GM18951 (cell line): ENCODE measurements at regions not wholly inside any gene's neighbourhood (a gene's known extent, or its start where the extent isn't known, plus 50 kb on each side); places are given as distances from the start of the nearest gene placed in this dataset.
"Not testable (repeated sequence)": the region's sequence is repeated elsewhere in the genome, so short reads cannot be mapped to it uniquely, and the experiment has no call there.

ENCODE experiments used
- POLR2A ChIP-seq: IDR thresholded peaks from 4 replicates; pipeline ENCODE4 v1.6.1; 2011; ENCODE audit warnings: mild to moderate bottlenecking; ENCODE audit not compliant: insufficient read length, insufficient read depth; ENCODE audit errors: extremely low read depth
- in situ Hi-C: fragments of 300-500 bp; cut with MboI; formaldehyde crosslinking; loops from one replicate; pipeline ENCODE4 v1.12.0; 2022; ENCODE audit warnings: low sequenced_read_pairs, mixed read lengths, inconsistent platforms; ENCODE audit not compliant: unreplicated experiment

DNA sequence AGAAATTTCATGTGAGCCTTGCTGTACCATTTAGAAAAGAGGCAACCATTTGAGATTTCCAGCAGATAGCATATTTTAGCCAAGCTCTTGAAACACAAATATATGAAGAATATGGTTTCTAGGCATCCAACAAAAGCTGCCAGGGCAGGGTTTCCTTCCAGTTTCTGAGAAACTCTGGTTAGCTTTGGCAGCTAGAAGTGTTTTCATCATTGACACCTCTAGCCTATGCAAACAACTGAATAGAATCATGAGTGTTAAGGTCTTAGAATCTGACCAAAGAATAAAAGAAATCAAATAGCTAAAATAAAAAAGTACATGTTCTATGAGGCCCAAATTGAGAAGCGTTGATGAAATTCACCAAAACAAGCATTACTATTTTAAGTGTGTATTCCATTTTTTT, 188.1 kb downstream of the TMEM167A start:
- in situ Hi-C loops: no loop called here
- TF ChIP-seq POLR2A: no peak

DNA sequence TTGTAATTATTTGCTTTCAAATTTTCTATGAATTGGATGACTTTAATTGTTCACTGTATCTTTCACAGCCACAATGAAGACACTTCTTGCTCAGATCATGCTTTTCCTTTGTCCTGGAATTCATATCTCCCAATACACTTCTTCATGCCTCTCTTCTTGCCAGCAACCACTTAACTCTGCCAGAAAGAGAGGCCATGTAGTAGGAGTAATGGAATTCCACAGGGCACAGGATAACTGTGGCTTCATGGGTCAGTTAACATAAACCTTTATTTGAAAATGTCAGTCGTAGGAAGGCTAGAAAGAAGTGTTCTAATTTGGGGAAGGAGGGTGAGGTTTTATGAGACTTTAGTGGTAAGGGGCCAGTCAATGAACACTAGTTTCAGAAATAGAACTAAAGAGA, 190.3 kb downstream of the TMEM167A start:
- TF ChIP-seq POLR2A: no peak
- in situ Hi-C loops: no loop called here

DNA sequence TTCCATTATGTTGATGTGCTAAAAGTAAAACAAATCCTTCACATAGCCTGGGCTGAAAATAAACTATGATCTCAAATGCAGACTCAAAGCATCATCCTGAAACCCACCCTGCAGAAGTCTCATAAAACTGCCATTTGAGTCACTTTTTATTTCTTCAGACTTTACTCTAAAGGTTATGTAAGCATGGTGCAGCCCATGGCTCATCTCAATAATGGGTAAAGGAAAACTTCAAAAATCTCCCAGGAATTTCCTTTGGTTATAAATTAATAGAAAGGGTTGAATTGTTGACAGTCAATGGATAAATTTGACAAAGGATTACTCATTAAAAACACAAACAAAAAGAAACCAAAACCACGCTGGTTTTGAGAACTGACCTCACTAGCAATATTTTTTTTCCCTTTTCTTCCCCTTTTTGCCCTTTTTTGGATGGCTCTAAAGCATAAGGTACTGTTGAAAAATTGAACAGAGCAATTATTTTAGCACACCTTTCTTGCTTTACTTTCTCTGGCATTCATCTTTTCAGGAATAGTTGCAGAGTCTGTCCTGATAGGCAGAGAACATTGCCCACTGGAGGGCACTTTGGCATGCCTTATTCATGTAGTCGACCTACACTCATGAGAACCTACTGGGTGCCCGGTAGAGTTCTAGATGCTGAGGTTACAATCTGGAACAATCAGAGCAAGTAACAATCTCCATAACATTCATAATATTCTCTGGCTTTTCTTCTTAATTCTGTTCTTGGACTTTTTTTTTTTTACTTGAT, 191.4 kb downstream of the TMEM167A start:
- TF ChIP-seq POLR2A: no peak
- in situ Hi-C loops: no loop called here

DNA sequence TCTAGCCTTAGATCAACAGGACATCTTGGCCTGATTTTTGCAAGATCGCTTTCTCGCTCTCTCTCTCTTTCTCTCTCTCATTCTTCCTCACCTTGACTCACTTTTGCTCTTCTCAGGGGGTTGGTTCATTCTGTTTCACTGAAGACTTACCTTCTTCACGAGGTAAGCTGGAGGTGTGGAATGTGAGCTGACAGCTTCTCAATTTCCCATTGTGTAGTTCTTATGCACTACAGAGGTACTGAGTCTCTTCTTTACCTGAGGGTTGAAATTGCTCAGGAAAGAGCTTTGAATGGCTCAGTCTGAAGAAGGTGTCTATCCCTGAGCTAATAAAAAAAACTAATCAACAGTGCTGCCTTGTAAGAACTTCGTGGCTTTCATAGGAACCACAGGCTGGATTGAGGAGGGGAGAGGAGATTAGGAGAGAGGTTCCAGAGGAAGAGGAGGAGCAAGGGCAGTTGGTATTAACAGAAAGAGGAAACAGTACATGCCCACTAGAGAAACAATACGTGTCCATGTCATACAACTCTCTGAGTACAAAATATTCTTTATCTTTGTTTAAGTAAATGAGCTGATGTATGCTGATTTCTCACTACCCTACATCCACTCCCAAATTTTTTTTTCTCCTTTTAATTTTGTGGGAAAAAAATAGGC, 192.2 kb downstream of the TMEM167A start:
- TF ChIP-seq POLR2A: no peak
- in situ Hi-C loops: no loop called here

DNA sequence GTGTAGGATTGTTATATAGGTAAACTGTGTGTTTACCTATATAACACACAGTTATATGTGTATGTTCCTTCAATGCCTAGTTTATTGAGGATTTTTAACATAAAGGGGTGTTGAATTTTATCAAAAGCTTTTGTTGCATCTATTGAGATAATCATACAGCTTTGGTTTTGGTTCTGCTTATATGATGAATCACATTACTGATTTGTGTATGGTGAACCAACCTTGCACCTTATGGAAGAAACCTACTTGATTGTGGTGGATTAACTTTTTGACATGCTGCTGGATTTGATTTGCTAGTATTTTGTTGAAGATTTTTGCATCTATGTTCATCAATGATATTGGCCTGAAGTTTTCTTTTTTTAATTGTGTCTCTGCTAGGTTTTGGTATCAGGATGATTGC, 194.9 kb downstream of the TMEM167A start:
- TF ChIP-seq POLR2A: no peak
- in situ Hi-C loops: no loop called here

- in situ Hi-C loops: no loop called here
- TF ChIP-seq POLR2A: no peak
Measured at GRCh38 chr5:82881571-82882174, 195.5 kb downstream of the TMEM167A start.

- in situ Hi-C loops: no loop called here
- TF ChIP-seq POLR2A: no peak
Measured at GRCh38 chr5:82879089-82879488, 198.1 kb downstream of the TMEM167A start.

GRCh38 chr5:82873452-82873851, 203.7 kb downstream of the TMEM167A start:
- in situ Hi-C loops: no loop called here
- TF ChIP-seq POLR2A: no peak

DNA sequence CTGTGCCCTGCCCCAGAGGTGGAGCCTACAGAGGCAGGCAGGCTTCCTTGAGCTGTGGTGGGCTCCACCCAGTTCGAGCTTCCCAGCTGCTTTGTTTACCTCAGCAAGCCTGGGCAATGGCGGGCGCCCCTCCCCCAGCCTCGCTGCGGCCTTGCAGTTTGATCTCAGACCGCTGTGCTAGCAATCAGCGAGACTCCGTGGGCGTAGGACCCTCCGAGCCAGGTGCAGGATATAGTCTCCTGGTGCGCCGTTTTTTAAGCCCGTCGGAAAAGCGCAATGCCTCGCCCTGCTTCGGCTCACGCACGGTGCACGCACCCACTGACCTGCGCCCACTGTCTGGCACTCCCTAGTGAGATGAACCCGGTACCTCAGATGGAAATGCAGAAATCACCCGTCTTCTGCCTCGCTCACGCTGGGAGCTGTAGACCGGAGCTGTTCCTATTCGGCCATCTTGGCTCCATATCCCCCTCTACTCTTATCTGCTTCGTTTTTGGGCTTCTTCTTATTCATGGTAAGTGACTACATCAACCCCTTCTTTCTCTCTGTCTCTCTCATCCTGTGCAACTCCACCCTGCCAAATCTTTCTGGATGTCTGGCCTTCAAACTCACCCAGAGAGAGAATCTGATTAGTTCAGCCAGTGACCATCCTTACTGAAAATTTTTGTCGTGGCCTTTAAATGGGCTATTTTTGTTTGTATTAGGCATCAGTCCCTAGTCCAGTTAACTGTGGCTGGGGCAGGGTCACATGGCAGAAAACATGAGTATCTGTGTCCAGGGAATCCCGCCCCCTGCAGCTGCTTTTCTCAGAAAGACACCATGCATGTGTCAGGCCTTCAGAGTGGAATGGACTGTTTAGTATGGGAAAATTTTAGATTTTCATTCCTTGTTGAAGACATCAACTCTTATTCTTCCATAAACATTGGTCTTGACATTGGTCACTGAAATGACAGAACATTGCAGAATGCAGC, 204.6 kb downstream of the TMEM167A start:
- in situ Hi-C loops: not testable (repeated sequence)

GRCh38 chr5:82865625-82866024, 211.6 kb downstream of the TMEM167A start:
- TF ChIP-seq POLR2A: no peak
- in situ Hi-C loops: no loop called here

- no peak for TF ChIP-seq POLR2A
- in situ Hi-C loops: no loop called here
Measured at GRCh38 chr5:82863266-82863665, 213.9 kb downstream of the TMEM167A start.

GRCh38 chr5:82862711-82863110, 214.5 kb downstream of the TMEM167A start:
- TF ChIP-seq POLR2A: no peak

DNA sequence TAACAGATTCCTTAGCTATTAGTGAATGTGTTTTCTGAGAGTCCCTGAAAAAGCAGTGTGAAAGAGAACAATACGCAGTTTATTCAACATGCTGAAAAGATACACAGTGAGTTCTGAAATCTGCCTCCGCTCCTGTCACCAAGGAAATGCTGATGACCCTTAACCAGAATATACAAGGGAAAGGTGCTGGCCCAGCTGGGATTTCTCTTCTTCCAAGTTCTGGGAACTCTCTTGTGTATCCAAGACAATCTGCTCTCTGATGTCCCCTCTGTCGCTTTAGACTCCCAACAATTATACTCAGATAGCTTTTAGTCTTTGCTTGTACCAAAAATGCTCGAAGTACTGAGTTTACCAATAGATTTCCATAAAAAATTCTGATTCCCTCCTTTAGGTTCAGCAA, 214.9 kb downstream of the TMEM167A start:
- no peak for TF ChIP-seq POLR2A
- in situ Hi-C loops: no loop called here

More at GRCh38 chr5:82862711-82863110, 214.5 kb downstream of the TMEM167A start:
- in situ Hi-C loops: no loop called here
